Activated B cell treated with CpG ODN at 0.5 μM for 24 hours (primary cell): ENCODE measurements at regions not wholly inside any gene's neighbourhood (a gene's known extent, or its start where the extent isn't known, plus 50 kb on each side); places are given as distances from the start of the nearest gene placed in this dataset.

Experiments used
- ATAC-seq: fragments of 200-7000 bp; cut with Tn5 transposase; one replicate; pipeline ENCODE4 v1.10.0; 2021; ENCODE audit warnings: low read depth, mild to moderate bottlenecking, moderate library complexity
- CTCF ChIA-PET: fragments of 350-600 bp; sonication (Branson Sonifier 250); formaldehyde crosslinking; loops from one replicate; lab custom pipeline; 2021; ENCODE audit warnings: antibody characterized with exemption; lab: Charles Lee
- POLR2A ChIA-PET: fragments of 350-600 bp; sonication (Branson Sonifier 250); formaldehyde crosslinking; loops from one replicate; lab custom pipeline; 2021; ENCODE audit warnings: antibody characterized with exemption; lab: Charles Lee
- DNase-seq: peaks from one replicate; pipeline ENCODE4 v3.0.0; 2022
- H3K27ac Mint-ChIP-seq: one replicate; pipeline ENCODE4 v1.8.0; 2020; ENCODE audit warnings: mixed read lengths
- H3K27me3 Mint-ChIP-seq: one replicate; pipeline ENCODE4 v1.8.0; 2021; ENCODE audit warnings: mixed read lengths
- H3K36me3 Mint-ChIP-seq: one replicate; pipeline ENCODE4 v1.8.0; 2021; ENCODE audit warnings: low read depth, mixed read lengths
- H3K4me1 Mint-ChIP-seq: one replicate; pipeline ENCODE4 v1.8.0; 2021; ENCODE audit warnings: mixed read lengths
- H3K4me3 Mint-ChIP-seq: one replicate; pipeline ENCODE4 v1.8.0; 2020; ENCODE audit warnings: mild to moderate bottlenecking, mixed read lengths
- H3K9me3 Mint-ChIP-seq: one replicate; pipeline ENCODE4 v1.8.0; 2020; ENCODE audit warnings: mixed read lengths
- intact Hi-C: fragments of 100-400 bp; cut with micrococcal nuclease; formaldehyde crosslinking; loops from one replicate; pipeline ENCODE4 v1.15.1; 2024
- TF ChIP-seq, protein P1 (sequence below): fragments of 200-600 bp; IDR thresholded peaks from one replicate; pipeline ENCODE4 v1.8.0; 2022; ENCODE audit warnings: antibody characterized with exemption, mild to moderate bottlenecking

DNA sequence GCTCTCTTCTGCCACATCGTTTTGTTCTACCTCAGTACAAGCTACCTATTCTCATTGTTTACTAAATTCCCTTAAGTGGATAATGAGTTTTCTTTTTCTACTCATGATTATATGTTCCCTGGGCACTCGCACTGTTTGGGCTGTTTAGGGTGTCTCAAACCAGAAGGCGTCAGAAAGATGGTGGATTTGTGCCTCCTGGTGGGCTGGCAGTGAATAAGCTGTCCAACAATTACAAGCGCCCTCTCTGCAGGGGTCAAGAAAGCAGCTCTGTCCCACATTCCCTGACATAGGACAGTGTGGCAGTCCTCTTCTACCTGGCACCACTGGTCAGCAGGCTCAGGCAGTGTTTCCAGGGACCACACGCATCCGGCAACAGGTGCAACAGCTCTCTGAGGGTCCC is 173.4 kb upstream of the PPP2R3A start:
- ATAC-seq (no peak), DNase-seq (no peak)
- peaks cover 3% of the 10 kb centered on the region for H3K27me3 Mint-ChIP-seq
- H3K4me1 Mint-ChIP-seq = no peaks in the 10 kb centered on the region
- TF ChIP-seq, protein P1, sequence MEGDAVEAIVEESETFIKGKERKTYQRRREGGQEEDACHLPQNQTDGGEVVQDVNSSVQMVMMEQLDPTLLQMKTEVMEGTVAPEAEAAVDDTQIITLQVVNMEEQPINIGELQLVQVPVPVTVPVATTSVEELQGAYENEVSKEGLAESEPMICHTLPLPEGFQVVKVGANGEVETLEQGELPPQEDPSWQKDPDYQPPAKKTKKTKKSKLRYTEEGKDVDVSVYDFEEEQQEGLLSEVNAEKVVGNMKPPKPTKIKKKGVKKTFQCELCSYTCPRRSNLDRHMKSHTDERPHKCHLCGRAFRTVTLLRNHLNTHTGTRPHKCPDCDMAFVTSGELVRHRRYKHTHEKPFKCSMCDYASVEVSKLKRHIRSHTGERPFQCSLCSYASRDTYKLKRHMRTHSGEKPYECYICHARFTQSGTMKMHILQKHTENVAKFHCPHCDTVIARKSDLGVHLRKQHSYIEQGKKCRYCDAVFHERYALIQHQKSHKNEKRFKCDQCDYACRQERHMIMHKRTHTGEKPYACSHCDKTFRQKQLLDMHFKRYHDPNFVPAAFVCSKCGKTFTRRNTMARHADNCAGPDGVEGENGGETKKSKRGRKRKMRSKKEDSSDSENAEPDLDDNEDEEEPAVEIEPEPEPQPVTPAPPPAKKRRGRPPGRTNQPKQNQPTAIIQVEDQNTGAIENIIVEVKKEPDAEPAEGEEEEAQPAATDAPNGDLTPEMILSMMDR = no peak
- no peak overlapping the region for H3K4me3 Mint-ChIP-seq
- POLR2A ChIA-PET = no interaction called here
- intact Hi-C loops = no loop called here
- no peak overlapping the region for H3K27ac Mint-ChIP-seq
- H3K9me3 Mint-ChIP-seq = no peaks in the 10 kb centered on the region
- CTCF ChIA-PET = no interaction called here
- H3K36me3 Mint-ChIP-seq = no peaks in the 10 kb centered on the region

DNA sequence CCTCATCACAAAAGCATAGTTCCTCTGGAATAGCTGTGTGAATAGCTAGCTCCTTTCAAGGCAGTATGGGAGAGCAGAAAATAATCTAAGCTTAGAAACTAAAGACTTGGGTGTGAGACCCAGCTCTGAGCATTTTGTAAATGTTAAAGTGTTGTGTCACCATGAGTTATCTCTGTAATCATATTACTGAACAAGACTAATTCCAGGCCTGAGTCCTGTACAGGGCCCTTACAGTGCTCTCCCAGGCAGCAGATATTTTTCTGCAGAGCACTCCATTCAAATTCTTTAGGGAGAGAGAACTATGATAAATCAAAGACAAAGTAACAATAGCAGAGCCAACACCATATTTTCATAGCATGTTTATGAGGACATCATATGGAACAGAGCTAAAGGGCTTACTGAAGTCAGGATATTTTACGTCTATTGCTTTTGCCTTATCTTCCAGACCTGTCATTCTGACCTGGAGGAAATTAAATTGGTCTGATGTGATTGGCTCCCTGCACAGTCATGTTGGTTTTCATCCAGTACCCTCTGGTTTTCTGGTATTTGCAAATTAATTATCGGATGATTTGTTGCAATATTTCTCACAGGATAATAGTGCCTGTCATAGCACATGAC is 172.6 kb upstream of the PPP2R3A start:
- Mint-ChIP-seq H3K36me3 (no peaks in the 10 kb centered on the region), H3K27ac (no peak overlapping the region), H3K27me3 (peaks cover 3% of the 10 kb centered on the region), H3K4me3 (no peak overlapping the region), H3K9me3 (no peaks in the 10 kb centered on the region), H3K4me1 (no peaks in the 10 kb centered on the region)
- CTCF ChIA-PET = interaction anchor here (1.3 kb wide), 1 partner anchor 999 kb away, joined by 3 read pairs; no protein-coding TSS in a partner anchor
- intact Hi-C loops = no loop called here
- DNase-seq (no peak), ATAC-seq (no peak)
- TF ChIP-seq, protein P1 = no peak
- POLR2A ChIA-PET = no interaction called here

DNA sequence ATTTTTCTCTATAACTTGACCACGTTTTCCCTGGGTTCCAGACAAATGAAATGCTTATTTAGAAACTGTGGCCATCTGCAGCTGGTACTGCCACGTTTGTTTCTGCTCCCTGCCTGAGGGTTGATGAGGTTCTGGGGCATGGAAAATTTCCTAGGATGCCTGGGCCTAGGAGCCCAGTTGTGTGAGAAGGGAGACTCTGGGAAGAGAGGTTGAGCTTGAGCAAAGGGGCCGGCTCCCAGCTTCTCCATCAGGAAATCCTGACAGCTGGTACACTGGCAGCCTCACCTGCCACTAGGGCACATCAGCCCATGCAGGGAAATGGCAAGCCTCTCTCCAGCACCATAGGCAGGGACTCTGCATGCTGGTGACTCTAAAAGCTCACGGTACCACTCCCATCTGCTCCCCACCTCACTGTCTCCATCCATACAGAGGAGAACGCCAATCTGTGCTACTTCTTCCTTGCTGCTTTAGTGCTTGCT is 165.4 kb upstream of the PPP2R3A start:
- no peaks in the 10 kb centered on the region for H3K4me1 Mint-ChIP-seq
- CTCF ChIA-PET = no interaction called here
- intact Hi-C loops = no loop called here

DNA sequence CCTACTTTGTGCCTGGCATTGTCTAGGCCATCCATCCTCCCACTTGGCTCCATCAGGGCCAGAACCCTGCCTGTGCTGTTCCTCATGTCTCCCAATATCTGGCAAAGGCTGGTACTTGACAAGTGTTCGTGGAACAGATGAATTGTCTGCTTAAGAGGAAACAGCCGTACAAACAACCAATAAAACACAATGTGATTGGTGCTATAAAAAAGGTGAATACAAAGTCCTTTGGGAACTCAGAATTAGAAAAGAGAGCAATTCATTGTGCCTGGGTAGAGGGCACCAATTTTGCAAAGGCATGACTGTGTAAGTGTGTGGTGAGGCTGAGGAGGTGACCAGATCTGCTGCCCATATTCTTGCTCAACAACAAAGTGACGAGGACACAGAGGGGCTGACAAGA is 164.5 kb upstream of the PPP2R3A start:
- Mint-ChIP-seq H3K27ac (no peak overlapping the region), H3K36me3 (no peaks in the 10 kb centered on the region), H3K9me3 (no peaks in the 10 kb centered on the region), H3K4me3 (no peak overlapping the region), H3K27me3 (no peaks in the 10 kb centered on the region), H3K4me1 (no peaks in the 10 kb centered on the region)
- intact Hi-C loops = no loop called here
- TF ChIP-seq, protein P1 = no peak
- DNase-seq (no peak), ATAC-seq (no peak)
- ChIA-PET CTCF (no interaction called here), POLR2A (no interaction called here)

More for the DNA sequence above, 165.4 kb upstream of the PPP2R3A start:
- Mint-ChIP-seq H3K27me3 (no peaks in the 10 kb centered on the region), H3K36me3 (no peaks in the 10 kb centered on the region), H3K4me3 (no peak overlapping the region), H3K9me3 (no peaks in the 10 kb centered on the region), H3K27ac (no peak overlapping the region)
- ATAC-seq (no peak), DNase-seq (no peak)
- TF ChIP-seq, protein P1 = no peak
- POLR2A ChIA-PET = no interaction called here

DNA sequence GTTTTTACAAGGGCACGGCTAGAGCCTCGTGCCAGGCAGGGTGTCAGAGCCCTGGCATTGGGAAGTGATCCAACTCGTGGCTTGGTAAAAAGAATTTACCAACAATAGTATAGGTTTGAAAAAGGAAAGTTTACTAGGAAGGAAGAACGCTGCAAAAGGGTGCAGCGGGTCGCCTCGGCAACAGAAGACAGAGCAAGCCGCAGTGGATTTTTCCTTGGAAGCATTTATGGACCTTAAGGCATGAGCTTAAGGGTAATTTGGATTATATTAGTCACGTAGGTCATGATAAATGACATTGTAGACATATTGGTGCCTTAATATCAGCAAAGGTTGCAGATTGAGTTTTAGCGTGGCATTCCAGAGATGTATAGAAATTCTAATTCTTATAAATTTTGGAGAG is 163.4 kb upstream of the PPP2R3A start:
- Mint-ChIP-seq H3K27me3 (no peaks in the 10 kb centered on the region), H3K9me3 (no peaks in the 10 kb centered on the region), H3K27ac (no peak overlapping the region), H3K36me3 (no peaks in the 10 kb centered on the region), H3K4me3 (no peak overlapping the region), H3K4me1 (no peaks in the 10 kb centered on the region)
- intact Hi-C loops = no loop called here
- no peak for ATAC-seq
- no peak for DNase-seq
- ChIA-PET POLR2A (no interaction called here), CTCF (no interaction called here)
- TF ChIP-seq, protein P1 = no peak
